Mesendoderm (in vitro differentiated cells): ENCODE measurements at regions not wholly inside any gene's neighbourhood (a gene's known extent, or its start where the extent isn't known, plus 50 kb on each side); places are given as distances from the start of the nearest gene placed in this dataset.

Experiments used
- DNase-seq: peaks from one replicate; pipeline ENCODE4 v3.0.0; 2013
- H2AK5ac ChIP-seq: 2 replicates; pipeline ENCODE4 v1.6.1; 2013; ENCODE audit warnings: low read length, inconsistent platforms
- H2BK120ac ChIP-seq: 2 replicates; pipeline ENCODE4 v1.6.1; 2013; ENCODE audit warnings: low read depth, mild to moderate bottlenecking, low read length, moderate library complexity, mixed read lengths
- H2BK15ac ChIP-seq: replicated peaks from 2 replicates; pipeline ENCODE4 v1.6.1; 2013; ENCODE audit warnings: low read depth, mild to moderate bottlenecking, moderate library complexity
- H2BK5ac ChIP-seq: 2 replicates; pipeline ENCODE4 v1.6.1; 2013; ENCODE audit warnings: low read length, inconsistent platforms
- H3K18ac ChIP-seq: 2 replicates; pipeline ENCODE4 v1.6.1; 2013; ENCODE audit warnings: mild to moderate bottlenecking, low read length, mixed read lengths
- H3K23ac ChIP-seq: one replicate; pipeline ENCODE4 v1.6.1; 2013; ENCODE audit warnings: low read length
- H3K27ac ChIP-seq: 2 replicates; pipeline ENCODE4 v1.5.1; 2013; ENCODE audit warnings: low read depth, mild to moderate bottlenecking, inconsistent platforms, low read length, moderate library complexity
- H3K27me3 ChIP-seq: 2 replicates; pipeline ENCODE4 v1.6.1; 2013; ENCODE audit warnings: low read length, control low read depth, mild to moderate bottlenecking, inconsistent platforms; ENCODE audit not compliant: insufficient read depth, poor library complexity
- H3K36me3 ChIP-seq: 2 replicates; pipeline ENCODE4 v1.6.1; 2013; ENCODE audit warnings: low read length, inconsistent platforms; ENCODE audit not compliant: control insufficient read depth, insufficient read depth
- H3K4ac ChIP-seq: one replicate; pipeline ENCODE4 v1.6.1; 2013; ENCODE audit warnings: low read depth, mild to moderate bottlenecking, low read length, moderate library complexity
- H3K4me1 ChIP-seq: 2 replicates; pipeline ENCODE4 v1.6.1; 2013; ENCODE audit warnings: low read depth, low read length, inconsistent platforms; ENCODE audit not compliant: control insufficient read depth
- H3K4me2 ChIP-seq: 2 replicates; pipeline ENCODE4 v1.6.1; 2013; ENCODE audit warnings: low read length
- H3K4me3 ChIP-seq: 2 replicates; pipeline ENCODE4 v1.5.1; 2013; ENCODE audit warnings: mild to moderate bottlenecking, low read length
- H3K56ac ChIP-seq: one replicate; pipeline ENCODE4 v1.6.1; 2013; ENCODE audit warnings: low read length
- H3K79me1 ChIP-seq: 2 replicates; pipeline ENCODE4 v1.6.1; 2013; ENCODE audit warnings: low read length, inconsistent platforms
- H3K79me2 ChIP-seq: 2 replicates; pipeline ENCODE4 v1.6.1; 2013; ENCODE audit warnings: mild to moderate bottlenecking, low read length; ENCODE audit not compliant: control insufficient read depth, insufficient read depth
- H3K9ac ChIP-seq: 2 replicates; pipeline ENCODE4 v1.6.1; 2013; ENCODE audit warnings: low read length, inconsistent platforms
- H4K5ac ChIP-seq: one replicate; pipeline ENCODE4 v1.6.1; 2013; ENCODE audit warnings: low read length
- H4K8ac ChIP-seq: one replicate; pipeline ENCODE4 v1.6.1; 2013; ENCODE audit warnings: low read depth, mild to moderate bottlenecking, control low read depth, low read length, moderate library complexity
- WGBS: extraction: QIAGEN DNeasy Blood & Tissue Kit; methylation state at CpG from one replicate; pipeline ENCODE4 v1.1.7; 2013; ENCODE audit warnings: low lambda C conversion rate, missing lambda C conversion rate; ENCODE audit not compliant: insufficient coverage; ENCODE audit errors: extremely low coverage; 5-methylcytosine and 5-hydroxymethylcytosine counted together

- H3K4me1 ChIP-seq = peaks cover 8% of the 10 kb centered on the region
- H2BK15ac ChIP-seq = no peak overlapping the region
- no CpG with 5 or more reads among the region's 2 CpGs for WGBS
- H3K18ac ChIP-seq = no peak overlapping the region
- DNase-seq = peak; percentile 13
- peak overlapping the region; percentile 49 for H2AK5ac ChIP-seq
- H3K27me3 ChIP-seq = no peaks in the 10 kb centered on the region
- H3K4ac ChIP-seq = no peak overlapping the region
- H3K27ac ChIP-seq = no peak overlapping the region
- H3K4me3 ChIP-seq = no peak overlapping the region
- no peak overlapping the region for H4K8ac ChIP-seq
- no peak overlapping the region for H3K4me2 ChIP-seq
- H3K56ac ChIP-seq = no peak overlapping the region
- H4K5ac ChIP-seq = no peak overlapping the region
- no peak overlapping the region for H3K23ac ChIP-seq
- no peak overlapping the region for H2BK120ac ChIP-seq
- H3K36me3 ChIP-seq = no peaks in the 10 kb centered on the region
- no peak overlapping the region for H3K9ac ChIP-seq
- H2BK5ac ChIP-seq = no peak overlapping the region
- H3K79me1 ChIP-seq = no peaks in the 10 kb centered on the region
- no peaks in the 10 kb centered on the region for H3K79me2 ChIP-seq
Measured at GRCh38 chr3:188060264-188060835, 93.6 kb upstream of the LPP start.

- H2BK15ac ChIP-seq = no peak overlapping the region
- no peak overlapping the region for H4K8ac ChIP-seq
- H3K56ac ChIP-seq = no peak overlapping the region
- H3K27me3 ChIP-seq = no peaks in the 10 kb centered on the region
- H3K79me2 ChIP-seq = no peaks in the 10 kb centered on the region
- peak; percentile 93 for DNase-seq
- peak overlapping the region; percentile 55 for H3K18ac ChIP-seq
- H3K4me3 ChIP-seq = no peak overlapping the region
- no peak overlapping the region for H3K4ac ChIP-seq
- no peaks in the 10 kb centered on the region for H3K36me3 ChIP-seq
- no peak overlapping the region for H2AK5ac ChIP-seq
- H3K27ac ChIP-seq = no peak overlapping the region
- no peak overlapping the region for H3K4me2 ChIP-seq
- WGBS = no CpG with 5 or more reads among the region's 2 CpGs
- no peak overlapping the region for H2BK5ac ChIP-seq
- H4K5ac ChIP-seq = no peak overlapping the region
- no peaks in the 10 kb centered on the region for H3K79me1 ChIP-seq
- no peak overlapping the region for H3K9ac ChIP-seq
- H2BK120ac ChIP-seq = no peak overlapping the region
- peaks cover 8% of the 10 kb centered on the region for H3K4me1 ChIP-seq
- H3K23ac ChIP-seq = no peak overlapping the region
Measured at GRCh38 chr3:188060840-188061544, 93.0 kb upstream of the LPP start.

GRCh38 chr3:188062216-188062615, 91.7 kb upstream of the LPP start:
- no peak overlapping the region for H2AK5ac ChIP-seq
- H2BK5ac ChIP-seq = no peak overlapping the region
- no CpG with 5 or more reads among the region's 2 CpGs for WGBS
- no peak overlapping the region for H3K4ac ChIP-seq
- H3K4me3 ChIP-seq = no peak overlapping the region
- H3K27me3 ChIP-seq = no peaks in the 10 kb centered on the region
- no peak for DNase-seq
- H2BK120ac ChIP-seq = no peak overlapping the region
- peak overlapping the region; percentile 69 for H4K8ac ChIP-seq
- no peak overlapping the region for H3K18ac ChIP-seq
- no peak overlapping the region for H3K56ac ChIP-seq
- no peak overlapping the region for H3K9ac ChIP-seq
- peaks cover 8% of the 10 kb centered on the region for H3K4me1 ChIP-seq
- no peaks in the 10 kb centered on the region for H3K79me1 ChIP-seq
- H3K36me3 ChIP-seq = no peaks in the 10 kb centered on the region
- no peak overlapping the region for H3K4me2 ChIP-seq
- no peak overlapping the region for H2BK15ac ChIP-seq
- no peaks in the 10 kb centered on the region for H3K79me2 ChIP-seq
- H3K27ac ChIP-seq = no peak overlapping the region
- H4K5ac ChIP-seq = no peak overlapping the region
- no peak overlapping the region for H3K23ac ChIP-seq

- H3K4me2 ChIP-seq = no peak overlapping the region
- no peak overlapping the region for H2BK120ac ChIP-seq
- no peaks in the 10 kb centered on the region for H3K79me2 ChIP-seq
- H4K8ac ChIP-seq = no peak overlapping the region
- H3K27ac ChIP-seq = no peak overlapping the region
- no peak overlapping the region for H3K9ac ChIP-seq
- no peaks in the 10 kb centered on the region for H3K36me3 ChIP-seq
- H3K4ac ChIP-seq = no peak overlapping the region
- DNase-seq = no peak
- no peak overlapping the region for H4K5ac ChIP-seq
- no CpG with 5 or more reads among the region's 4 CpGs for WGBS
- no peaks in the 10 kb centered on the region for H3K79me1 ChIP-seq
- no peak overlapping the region for H2BK15ac ChIP-seq
- no peak overlapping the region for H2AK5ac ChIP-seq
- no peak overlapping the region for H3K56ac ChIP-seq
- H3K4me1 ChIP-seq = peaks cover 8% of the 10 kb centered on the region
- no peak overlapping the region for H2BK5ac ChIP-seq
- H3K27me3 ChIP-seq = no peaks in the 10 kb centered on the region
- no peak overlapping the region for H3K18ac ChIP-seq
- no peak overlapping the region for H3K4me3 ChIP-seq
- no peak overlapping the region for H3K23ac ChIP-seq
Measured at GRCh38 chr3:188064831-188065493, 89.0 kb upstream of the LPP start.

- no peak overlapping the region for H3K4me3 ChIP-seq
- WGBS = no CpG with 5 or more reads among the region's 5 CpGs
Measured at GRCh38 chr3:188066141-188066540, 87.8 kb upstream of the LPP start.

More at GRCh38 chr3:188066141-188066540, 87.8 kb upstream of the LPP start:
- H2BK15ac ChIP-seq = no peak overlapping the region
- no peaks in the 10 kb centered on the region for H3K36me3 ChIP-seq
- H2AK5ac ChIP-seq = no peak overlapping the region
- no peak overlapping the region for H3K4ac ChIP-seq
- DNase-seq = no peak
- H3K79me1 ChIP-seq = no peaks in the 10 kb centered on the region
- H3K56ac ChIP-seq = no peak overlapping the region
- no peak overlapping the region for H4K5ac ChIP-seq
- H3K9ac ChIP-seq = no peak overlapping the region
- H3K4me1 ChIP-seq = peaks cover 6% of the 10 kb centered on the region
- H2BK5ac ChIP-seq = no peak overlapping the region
- no peak overlapping the region for H4K8ac ChIP-seq
- H3K27me3 ChIP-seq = no peaks in the 10 kb centered on the region
- no peak overlapping the region for H3K23ac ChIP-seq
- no peak overlapping the region for H2BK120ac ChIP-seq
- H3K4me2 ChIP-seq = no peak overlapping the region
- H3K79me2 ChIP-seq = no peaks in the 10 kb centered on the region
- H3K27ac ChIP-seq = no peak overlapping the region
- H3K18ac ChIP-seq = no peak overlapping the region
